GM23338 (cell line): ENCODE measurements at regions not wholly inside any gene's neighbourhood (a gene's known extent, or its start where the extent isn't known, plus 50 kb on each side); places are given as distances from the start of the nearest gene placed in this dataset.

ENCODE experiments used
- ATAC-seq: fragments of 200-7000 bp; cut with Tn5 transposase; 3 replicates; pipeline ENCODE4 v1.9.1; 2020
- DNase-seq: peaks from one replicate; pipeline ENCODE4 v3.0.0-alpha.2; 2015; ENCODE audit warnings: low spot score
- H2AFZ ChIP-seq: fragments of 200-600 bp; sonication (generic); 2 replicates; pipeline ENCODE4 v1.8.0; 2016; ENCODE audit warnings: antibody characterized with exemption, mild to moderate bottlenecking, moderate library complexity
- H3F3A ChIP-seq: fragments of 200-600 bp; sonication (generic); replicated peaks from 2 replicates; pipeline ENCODE4 v1.8.0; 2017; ENCODE audit warnings: antibody characterized with exemption, mixed run types, low read depth
- H3K27ac ChIP-seq: fragments of 200-600 bp; sonication (generic); 2 replicates; pipeline ENCODE4 v1.6.1; 2016; ENCODE audit warnings: low read depth
- H3K27me3 ChIP-seq: fragments of 200-600 bp; sonication (generic); 2 replicates; pipeline ENCODE4 v1.8.0; 2016; ENCODE audit warnings: mild to moderate bottlenecking, mixed run types, moderate library complexity; ENCODE audit not compliant: insufficient read depth
- H3K36me3 ChIP-seq: fragments of 200-600 bp; sonication (generic); 2 replicates; pipeline ENCODE4 v1.8.0; 2016; ENCODE audit warnings: mild to moderate bottlenecking; ENCODE audit not compliant: insufficient read depth
- H3K4me1 ChIP-seq: fragments of 200-600 bp; sonication (generic); 2 replicates; pipeline ENCODE4 v1.8.0; 2016; ENCODE audit warnings: mild to moderate bottlenecking, moderate library complexity; ENCODE audit not compliant: insufficient read depth
- H3K4me2 ChIP-seq: fragments of 200-600 bp; sonication (generic); 2 replicates; pipeline ENCODE4 v1.7.1; 2017; ENCODE audit warnings: mixed run types
- H3K4me3 ChIP-seq: fragments of 200-600 bp; sonication (generic); 2 replicates; pipeline ENCODE4 v1.6.1; 2016; ENCODE audit warnings: mixed run types
- H3K79me2 ChIP-seq: fragments of 200-600 bp; sonication (generic); replicated peaks from 2 replicates; pipeline ENCODE4 v1.8.0; 2017; ENCODE audit warnings: mild to moderate bottlenecking; ENCODE audit not compliant: insufficient read depth
- H3K9me2 ChIP-seq: fragments of 200-600 bp; sonication (generic); 2 replicates; pipeline ENCODE4 v1.8.0; 2017; ENCODE audit not compliant: insufficient read depth
- H4K20me1 ChIP-seq: fragments of 200-600 bp; sonication (generic); replicated peaks from 2 replicates; pipeline ENCODE4 v1.8.0; 2017; ENCODE audit warnings: mild to moderate bottlenecking; ENCODE audit not compliant: insufficient read depth
- H3K27ac Mint-ChIP-seq: 2 replicates; pipeline ENCODE4 v1.8.0; 2020; ENCODE audit warnings: inconsistent platforms, mild to moderate bottlenecking, moderate library complexity, mixed read lengths
- H3K27me3 Mint-ChIP-seq: 3 replicates; pipeline ENCODE4 v1.8.0; 2022; ENCODE audit warnings: low read depth, mild to moderate bottlenecking, moderate library complexity, mixed read lengths, inconsistent platforms; ENCODE audit not compliant: insufficient read depth, poor library complexity
- H3K36me3 Mint-ChIP-seq: 3 replicates; pipeline ENCODE4 v1.8.0; 2021; ENCODE audit warnings: low read depth, mild to moderate bottlenecking, inconsistent platforms, moderate library complexity, mixed read lengths
- H3K4me1 Mint-ChIP-seq: 3 replicates; pipeline ENCODE4 v1.8.0; 2020; ENCODE audit warnings: mild to moderate bottlenecking, inconsistent platforms, mixed read lengths
- H3K4me3 Mint-ChIP-seq: 3 replicates; pipeline ENCODE4 v1.8.0; 2021; ENCODE audit warnings: moderate library complexity, mild to moderate bottlenecking, inconsistent platforms, mixed read lengths
- H3K9me3 Mint-ChIP-seq: 3 replicates; pipeline ENCODE4 v1.8.0; 2020; ENCODE audit warnings: moderate library complexity, mild to moderate bottlenecking, inconsistent platforms, mixed read lengths
- CREB1 ChIP-seq: fragments of 250-450 bp; sonication (Bioruptor Pico); IDR thresholded peaks from 2 replicates; pipeline ENCODE4 v1.5.0; 2020; ENCODE audit warnings: low read depth, mild to moderate bottlenecking, moderate library complexity
- EZH2 ChIP-seq: fragments of 200-600 bp; sonication (generic); IDR thresholded peaks from one replicate; pipeline ENCODE4 v1.8.0; 2017; ENCODE audit warnings: antibody characterized with exemption, mild to moderate bottlenecking, low read depth; ENCODE audit not compliant: unreplicated experiment
- EZH2phosphoT487 ChIP-seq: fragments of 200-600 bp; sonication (generic); IDR thresholded peaks from one replicate; pipeline ENCODE4 v1.8.1; 2018; ENCODE audit warnings: antibody characterized with exemption; ENCODE audit not compliant: unreplicated experiment
- JUNB ChIP-seq: IDR thresholded peaks from one replicate; pipeline ENCODE4 v1.6.1; 2016; ENCODE audit warnings: antibody characterized with exemption; ENCODE audit not compliant: unreplicated experiment
- NANOG ChIP-seq: IDR thresholded peaks from 2 replicates; pipeline ENCODE4 v1.6.1; 2016; ENCODE audit warnings: antibody characterized with exemption, borderline replicate concordance
- STAT1 ChIP-seq: IDR thresholded peaks from one replicate; pipeline ENCODE4 v1.6.1; 2016; ENCODE audit warnings: antibody characterized with exemption; ENCODE audit not compliant: unreplicated experiment
- ZNF114 ChIP-seq: fragments of 250-450 bp; sonication (Bioruptor Pico); IDR thresholded peaks from 2 replicates; pipeline ENCODE4 v1.5.0; 2020; ENCODE audit warnings: mild to moderate bottlenecking, moderate library complexity
- ZNF331 ChIP-seq: fragments of 250-450 bp; sonication (Bioruptor Pico); IDR thresholded peaks from 2 replicates; pipeline ENCODE4 v1.5.0; 2020; ENCODE audit warnings: low read depth, mild to moderate bottlenecking, moderate library complexity
- TF ChIP-seq, protein P1 (sequence below): IDR thresholded peaks from one replicate; pipeline ENCODE4 v1.6.1; 2018; ENCODE audit warnings: antibody characterized with exemption; ENCODE audit not compliant: unreplicated experiment
- TF ChIP-seq, protein P2 (sequence below), 2 experiments: fragments of 200-600 bp in 1 of 2; sonication (generic) in 1 of 2; conservative IDR thresholded peaks; 2 replicates each; pipeline versions ENCODE4 v1.5.1 to v1.6.1; 2016 to 2017; ENCODE audit warnings: antibody characterized with exemption in 2 of 2, low read depth in 2 of 2, mild to moderate bottlenecking in 2 of 2, moderate library complexity in 1 of 2
- TF ChIP-seq, protein P3 (sequence below): fragments of 250-450 bp; sonication (Bioruptor Pico); IDR thresholded peaks from 2 replicates; pipeline ENCODE4 v1.5.0; 2020; ENCODE audit warnings: mild to moderate bottlenecking, moderate library complexity
- TF ChIP-seq, protein P4 (sequence below): IDR thresholded peaks from 2 replicates; pipeline ENCODE4 v1.6.1; 2016; ENCODE audit warnings: antibody characterized with exemption

DNA sequence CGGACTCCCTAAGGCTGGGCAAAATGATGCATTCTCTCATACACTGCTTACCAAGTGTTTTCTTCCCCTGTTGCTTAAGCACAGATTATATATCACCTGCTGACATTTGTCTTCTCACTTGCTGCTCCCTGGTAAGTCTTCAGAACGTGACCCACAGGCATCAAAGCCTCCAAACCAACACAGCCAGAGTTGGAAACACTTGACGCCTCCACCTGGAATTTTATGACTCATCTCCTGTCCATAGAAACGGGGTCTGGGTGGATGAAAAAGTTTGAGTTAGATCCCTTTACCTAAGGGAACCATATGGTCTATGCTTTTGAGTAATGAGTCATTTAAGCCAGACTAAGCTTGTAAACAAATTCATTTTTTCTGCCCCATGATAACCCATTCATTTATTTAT lies 251.6 kb downstream of the USP46 start:
- H3K4me1 Mint-ChIP-seq, result no peaks in the 10 kb centered on the region
- Histone ChIP-seq H3K9me2 (no peaks in the 10 kb centered on the region), H3K4me1 (no peaks in the 10 kb centered on the region), H3K79me2 (no peaks in the 10 kb centered on the region), H4K20me1 (no peaks in the 10 kb centered on the region), H3K4me3 (no peak overlapping the region), H3K27me3 (no peaks in the 10 kb centered on the region), H2AFZ (no peak overlapping the region), H3K36me3 (no peaks in the 10 kb centered on the region), H3K4me2 (no peak overlapping the region), H3F3A (no peaks in the 10 kb centered on the region), H3K27ac (no peak overlapping the region)
- DNase-seq (no peak), ATAC-seq (no peak)
- peaks cover 12% of the 10 kb centered on the region for H3K36me3 Mint-ChIP-seq
- no peak for TF ChIP-seq JUNB
- TF ChIP-seq CREB1, result no peak
- TF ChIP-seq, protein P1, sequence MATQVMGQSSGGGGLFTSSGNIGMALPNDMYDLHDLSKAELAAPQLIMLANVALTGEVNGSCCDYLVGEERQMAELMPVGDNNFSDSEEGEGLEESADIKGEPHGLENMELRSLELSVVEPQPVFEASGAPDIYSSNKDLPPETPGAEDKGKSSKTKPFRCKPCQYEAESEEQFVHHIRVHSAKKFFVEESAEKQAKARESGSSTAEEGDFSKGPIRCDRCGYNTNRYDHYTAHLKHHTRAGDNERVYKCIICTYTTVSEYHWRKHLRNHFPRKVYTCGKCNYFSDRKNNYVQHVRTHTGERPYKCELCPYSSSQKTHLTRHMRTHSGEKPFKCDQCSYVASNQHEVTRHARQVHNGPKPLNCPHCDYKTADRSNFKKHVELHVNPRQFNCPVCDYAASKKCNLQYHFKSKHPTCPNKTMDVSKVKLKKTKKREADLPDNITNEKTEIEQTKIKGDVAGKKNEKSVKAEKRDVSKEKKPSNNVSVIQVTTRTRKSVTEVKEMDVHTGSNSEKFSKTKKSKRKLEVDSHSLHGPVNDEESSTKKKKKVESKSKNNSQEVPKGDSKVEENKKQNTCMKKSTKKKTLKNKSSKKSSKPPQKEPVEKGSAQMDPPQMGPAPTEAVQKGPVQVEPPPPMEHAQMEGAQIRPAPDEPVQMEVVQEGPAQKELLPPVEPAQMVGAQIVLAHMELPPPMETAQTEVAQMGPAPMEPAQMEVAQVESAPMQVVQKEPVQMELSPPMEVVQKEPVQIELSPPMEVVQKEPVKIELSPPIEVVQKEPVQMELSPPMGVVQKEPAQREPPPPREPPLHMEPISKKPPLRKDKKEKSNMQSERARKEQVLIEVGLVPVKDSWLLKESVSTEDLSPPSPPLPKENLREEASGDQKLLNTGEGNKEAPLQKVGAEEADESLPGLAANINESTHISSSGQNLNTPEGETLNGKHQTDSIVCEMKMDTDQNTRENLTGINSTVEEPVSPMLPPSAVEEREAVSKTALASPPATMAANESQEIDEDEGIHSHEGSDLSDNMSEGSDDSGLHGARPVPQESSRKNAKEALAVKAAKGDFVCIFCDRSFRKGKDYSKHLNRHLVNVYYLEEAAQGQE, result no peak
- no peak for TF ChIP-seq EZH2phosphoT487
- TF ChIP-seq STAT1, result no peak
- TF ChIP-seq ZNF114, result no peak
- no peak for TF ChIP-seq NANOG
- TF ChIP-seq, protein P2, sequence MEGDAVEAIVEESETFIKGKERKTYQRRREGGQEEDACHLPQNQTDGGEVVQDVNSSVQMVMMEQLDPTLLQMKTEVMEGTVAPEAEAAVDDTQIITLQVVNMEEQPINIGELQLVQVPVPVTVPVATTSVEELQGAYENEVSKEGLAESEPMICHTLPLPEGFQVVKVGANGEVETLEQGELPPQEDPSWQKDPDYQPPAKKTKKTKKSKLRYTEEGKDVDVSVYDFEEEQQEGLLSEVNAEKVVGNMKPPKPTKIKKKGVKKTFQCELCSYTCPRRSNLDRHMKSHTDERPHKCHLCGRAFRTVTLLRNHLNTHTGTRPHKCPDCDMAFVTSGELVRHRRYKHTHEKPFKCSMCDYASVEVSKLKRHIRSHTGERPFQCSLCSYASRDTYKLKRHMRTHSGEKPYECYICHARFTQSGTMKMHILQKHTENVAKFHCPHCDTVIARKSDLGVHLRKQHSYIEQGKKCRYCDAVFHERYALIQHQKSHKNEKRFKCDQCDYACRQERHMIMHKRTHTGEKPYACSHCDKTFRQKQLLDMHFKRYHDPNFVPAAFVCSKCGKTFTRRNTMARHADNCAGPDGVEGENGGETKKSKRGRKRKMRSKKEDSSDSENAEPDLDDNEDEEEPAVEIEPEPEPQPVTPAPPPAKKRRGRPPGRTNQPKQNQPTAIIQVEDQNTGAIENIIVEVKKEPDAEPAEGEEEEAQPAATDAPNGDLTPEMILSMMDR (conservative IDR thresholded peaks at IDR 0.05; ENCODE audit: low read depth in 2 of 2), result no peak
- TF ChIP-seq, protein P3, sequence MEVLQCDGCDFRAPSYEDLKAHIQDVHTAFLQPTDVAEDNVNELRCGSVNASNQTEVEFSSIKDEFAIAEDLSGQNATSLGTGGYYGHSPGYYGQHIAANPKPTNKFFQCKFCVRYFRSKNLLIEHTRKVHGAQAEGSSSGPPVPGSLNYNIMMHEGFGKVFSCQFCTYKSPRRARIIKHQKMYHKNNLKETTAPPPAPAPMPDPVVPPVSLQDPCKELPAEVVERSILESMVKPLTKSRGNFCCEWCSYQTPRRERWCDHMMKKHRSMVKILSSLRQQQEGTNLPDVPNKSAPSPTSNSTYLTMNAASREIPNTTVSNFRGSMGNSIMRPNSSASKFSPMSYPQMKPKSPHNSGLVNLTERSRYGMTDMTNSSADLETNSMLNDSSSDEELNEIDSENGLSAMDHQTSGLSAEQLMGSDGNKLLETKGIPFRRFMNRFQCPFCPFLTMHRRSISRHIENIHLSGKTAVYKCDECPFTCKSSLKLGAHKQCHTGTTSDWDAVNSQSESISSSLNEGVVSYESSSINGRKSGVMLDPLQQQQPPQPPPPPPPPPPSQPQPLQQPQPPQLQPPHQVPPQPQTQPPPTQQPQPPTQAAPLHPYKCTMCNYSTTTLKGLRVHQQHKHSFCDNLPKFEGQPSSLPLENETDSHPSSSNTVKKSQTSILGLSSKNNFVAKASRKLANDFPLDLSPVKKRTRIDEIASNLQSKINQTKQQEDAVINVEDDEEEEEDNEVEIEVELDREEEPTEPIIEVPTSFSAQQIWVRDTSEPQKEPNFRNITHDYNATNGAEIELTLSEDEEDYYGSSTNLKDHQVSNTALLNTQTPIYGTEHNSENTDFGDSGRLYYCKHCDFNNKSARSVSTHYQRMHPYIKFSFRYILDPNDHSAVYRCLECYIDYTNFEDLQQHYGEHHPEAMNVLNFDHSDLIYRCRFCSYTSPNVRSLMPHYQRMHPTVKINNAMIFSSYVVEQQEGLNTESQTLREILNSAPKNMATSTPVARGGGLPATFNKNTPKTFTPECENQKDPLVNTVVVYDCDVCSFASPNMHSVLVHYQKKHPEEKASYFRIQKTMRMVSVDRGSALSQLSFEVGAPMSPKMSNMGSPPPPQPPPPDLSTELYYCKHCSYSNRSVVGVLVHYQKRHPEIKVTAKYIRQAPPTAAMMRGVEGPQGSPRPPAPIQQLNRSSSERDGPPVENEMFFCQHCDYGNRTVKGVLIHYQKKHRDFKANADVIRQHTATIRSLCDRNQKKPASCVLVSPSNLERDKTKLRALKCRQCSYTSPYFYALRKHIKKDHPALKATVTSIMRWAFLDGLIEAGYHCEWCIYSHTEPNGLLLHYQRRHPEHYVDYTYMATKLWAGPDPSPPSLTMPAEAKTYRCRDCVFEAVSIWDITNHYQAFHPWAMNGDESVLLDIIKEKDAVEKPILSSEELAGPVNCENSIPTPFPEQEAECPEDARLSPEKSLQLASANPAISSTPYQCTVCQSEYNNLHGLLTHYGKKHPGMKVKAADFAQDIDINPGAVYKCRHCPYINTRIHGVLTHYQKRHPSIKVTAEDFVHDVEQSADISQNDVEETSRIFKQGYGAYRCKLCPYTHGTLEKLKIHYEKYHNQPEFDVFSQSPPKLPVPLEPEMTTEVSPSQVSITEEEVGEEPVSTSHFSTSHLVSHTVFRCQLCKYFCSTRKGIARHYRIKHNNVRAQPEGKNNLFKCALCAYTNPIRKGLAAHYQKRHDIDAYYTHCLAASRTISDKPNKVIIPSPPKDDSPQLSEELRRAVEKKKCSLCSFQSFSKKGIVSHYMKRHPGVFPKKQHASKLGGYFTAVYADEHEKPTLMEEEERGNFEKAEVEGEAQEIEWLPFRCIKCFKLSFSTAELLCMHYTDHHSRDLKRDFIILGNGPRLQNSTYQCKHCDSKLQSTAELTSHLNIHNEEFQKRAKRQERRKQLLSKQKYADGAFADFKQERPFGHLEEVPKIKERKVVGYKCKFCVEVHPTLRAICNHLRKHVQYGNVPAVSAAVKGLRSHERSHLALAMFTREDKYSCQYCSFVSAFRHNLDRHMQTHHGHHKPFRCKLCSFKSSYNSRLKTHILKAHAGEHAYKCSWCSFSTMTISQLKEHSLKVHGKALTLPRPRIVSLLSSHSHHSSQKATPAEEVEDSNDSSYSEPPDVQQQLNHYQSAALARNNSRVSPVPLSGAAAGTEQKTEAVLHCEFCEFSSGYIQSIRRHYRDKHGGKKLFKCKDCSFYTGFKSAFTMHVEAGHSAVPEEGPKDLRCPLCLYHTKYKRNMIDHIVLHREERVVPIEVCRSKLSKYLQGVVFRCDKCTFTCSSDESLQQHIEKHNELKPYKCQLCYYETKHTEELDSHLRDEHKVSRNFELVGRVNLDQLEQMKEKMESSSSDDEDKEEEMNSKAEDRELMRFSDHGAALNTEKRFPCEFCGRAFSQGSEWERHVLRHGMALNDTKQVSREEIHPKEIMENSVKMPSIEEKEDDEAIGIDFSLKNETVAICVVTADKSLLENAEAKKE, result no peak
- no peak for TF ChIP-seq ZNF331 (CRISPR knock-in tag)
- no peak for TF ChIP-seq EZH2
- TF ChIP-seq, protein P4, sequence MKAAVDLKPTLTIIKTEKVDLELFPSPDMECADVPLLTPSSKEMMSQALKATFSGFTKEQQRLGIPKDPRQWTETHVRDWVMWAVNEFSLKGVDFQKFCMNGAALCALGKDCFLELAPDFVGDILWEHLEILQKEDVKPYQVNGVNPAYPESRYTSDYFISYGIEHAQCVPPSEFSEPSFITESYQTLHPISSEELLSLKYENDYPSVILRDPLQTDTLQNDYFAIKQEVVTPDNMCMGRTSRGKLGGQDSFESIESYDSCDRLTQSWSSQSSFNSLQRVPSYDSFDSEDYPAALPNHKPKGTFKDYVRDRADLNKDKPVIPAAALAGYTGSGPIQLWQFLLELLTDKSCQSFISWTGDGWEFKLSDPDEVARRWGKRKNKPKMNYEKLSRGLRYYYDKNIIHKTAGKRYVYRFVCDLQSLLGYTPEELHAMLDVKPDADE, result no peak
- no peak overlapping the region for H3K4me3 Mint-ChIP-seq
- peaks cover 19% of the 10 kb centered on the region for H3K9me3 Mint-ChIP-seq
- H3K27ac Mint-ChIP-seq, result no peak overlapping the region
- peaks cover 2% of the 10 kb centered on the region for H3K27me3 Mint-ChIP-seq
